ENCODE measurements at regions not wholly inside any gene's neighbourhood (a gene's known extent, or its start where the extent isn't known, plus 50 kb on each side); places are given as distances from the start of the nearest gene placed in this dataset.

DNA sequence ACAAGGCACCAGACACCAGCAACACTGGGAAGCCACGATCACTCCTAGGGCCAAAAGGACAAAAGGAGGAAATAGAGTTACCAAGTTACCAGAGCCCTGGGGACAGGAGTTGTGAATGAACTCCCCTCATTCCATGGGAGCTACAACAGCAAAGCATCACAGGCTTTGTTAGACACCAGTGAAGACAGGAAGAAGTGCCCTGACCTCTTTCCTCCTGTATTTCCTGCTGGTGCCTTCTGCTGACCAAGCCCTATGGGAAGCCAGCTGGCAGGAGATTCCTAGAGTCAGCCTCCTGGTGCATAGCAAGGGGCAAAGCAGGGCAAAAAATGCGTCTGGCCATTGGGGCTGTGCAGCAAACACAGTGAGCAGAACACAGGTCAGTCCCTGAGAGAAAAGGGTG lies 374.7 kb downstream of the ZSWIM6 start:
- Histone ChIP-seq H3K4me1 (ENCODE audit: control insufficient read depth in 1 of 2, insufficient read depth in 1 of 2, low read depth in 1 of 2, low read length in 1 of 2) (no peaks in the 10 kb centered on the region), H3K27me3 (peaks cover 3% of the 10 kb centered on the region), H3K4me3 (ENCODE audit: low read depth in 1 of 2, low read length in 1 of 2) (no peak overlapping the region), H3K36me3 (no peaks in the 10 kb centered on the region), H3K9me3 (no peaks in the 10 kb centered on the region), H3K27ac (no peak overlapping the region)
- TF ChIP-seq, protein P1, sequence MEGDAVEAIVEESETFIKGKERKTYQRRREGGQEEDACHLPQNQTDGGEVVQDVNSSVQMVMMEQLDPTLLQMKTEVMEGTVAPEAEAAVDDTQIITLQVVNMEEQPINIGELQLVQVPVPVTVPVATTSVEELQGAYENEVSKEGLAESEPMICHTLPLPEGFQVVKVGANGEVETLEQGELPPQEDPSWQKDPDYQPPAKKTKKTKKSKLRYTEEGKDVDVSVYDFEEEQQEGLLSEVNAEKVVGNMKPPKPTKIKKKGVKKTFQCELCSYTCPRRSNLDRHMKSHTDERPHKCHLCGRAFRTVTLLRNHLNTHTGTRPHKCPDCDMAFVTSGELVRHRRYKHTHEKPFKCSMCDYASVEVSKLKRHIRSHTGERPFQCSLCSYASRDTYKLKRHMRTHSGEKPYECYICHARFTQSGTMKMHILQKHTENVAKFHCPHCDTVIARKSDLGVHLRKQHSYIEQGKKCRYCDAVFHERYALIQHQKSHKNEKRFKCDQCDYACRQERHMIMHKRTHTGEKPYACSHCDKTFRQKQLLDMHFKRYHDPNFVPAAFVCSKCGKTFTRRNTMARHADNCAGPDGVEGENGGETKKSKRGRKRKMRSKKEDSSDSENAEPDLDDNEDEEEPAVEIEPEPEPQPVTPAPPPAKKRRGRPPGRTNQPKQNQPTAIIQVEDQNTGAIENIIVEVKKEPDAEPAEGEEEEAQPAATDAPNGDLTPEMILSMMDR (IDR thresholded peaks at IDR 0.05) = no peak

DNA sequence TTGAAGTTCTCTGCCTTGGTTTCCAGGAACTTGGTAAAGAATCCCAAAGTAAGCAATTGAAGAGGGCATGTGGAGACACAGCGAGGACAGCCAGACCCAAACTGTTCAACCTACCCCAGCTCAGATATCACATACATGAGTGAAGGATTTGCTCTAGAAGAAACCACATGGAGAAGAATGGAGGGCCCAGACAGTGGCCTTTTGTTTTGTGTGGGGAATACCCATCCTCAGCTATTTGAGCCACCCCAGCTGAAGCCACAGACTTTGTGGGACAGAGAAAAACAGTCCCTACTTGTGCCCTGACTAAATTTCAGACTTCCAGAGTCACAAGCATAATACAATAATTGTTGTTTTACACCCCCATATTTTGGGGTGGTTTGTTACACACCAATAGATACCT lies 387.1 kb downstream of the ZSWIM6 start:
- H3K9me3 ChIP-seq = no peaks in the 10 kb centered on the region
- H3K27ac ChIP-seq = no peak overlapping the region
- no peak overlapping the region for H3K4me3 ChIP-seq (ENCODE audit: low read depth in 1 of 2, low read length in 1 of 2)
- H3K4me1 ChIP-seq (ENCODE audit: control insufficient read depth in 1 of 2, insufficient read depth in 1 of 2, low read depth in 1 of 2, low read length in 1 of 2) = no peaks in the 10 kb centered on the region
- TF ChIP-seq, protein P1 (IDR thresholded peaks at IDR 0.05) = no peak
- no peaks in the 10 kb centered on the region for H3K27me3 ChIP-seq
- H3K36me3 ChIP-seq = no peaks in the 10 kb centered on the region

DNA sequence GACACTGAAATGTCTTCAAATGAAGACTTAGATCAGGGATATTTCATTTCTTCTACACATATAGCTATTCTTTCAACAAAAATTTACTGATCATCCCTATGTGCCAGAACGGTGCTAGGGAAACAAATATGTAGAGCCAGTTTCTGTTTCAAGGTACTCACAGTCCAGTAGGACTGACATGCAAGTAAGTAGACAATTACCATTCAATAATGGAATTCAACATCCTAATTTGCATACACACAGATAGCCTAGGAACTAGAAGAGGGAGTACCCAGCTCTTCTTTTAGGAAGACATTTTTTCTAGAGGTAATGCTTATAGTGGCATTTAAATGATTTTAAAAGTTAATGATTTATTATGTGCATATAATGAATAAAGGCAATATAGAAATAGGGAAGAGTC lies 388.8 kb downstream of the ZSWIM6 start:
- H3K9me3 ChIP-seq = no peaks in the 10 kb centered on the region
- H3K4me1 ChIP-seq (ENCODE audit: control insufficient read depth in 1 of 2, insufficient read depth in 1 of 2, low read depth in 1 of 2, low read length in 1 of 2) = no peaks in the 10 kb centered on the region
- H3K4me3 ChIP-seq (ENCODE audit: low read depth in 1 of 2, low read length in 1 of 2) = no peak overlapping the region
- no peak overlapping the region for H3K27ac ChIP-seq
- TF ChIP-seq, protein P1 (IDR thresholded peaks at IDR 0.05) = no peak
- no peaks in the 10 kb centered on the region for H3K36me3 ChIP-seq
- no peaks in the 10 kb centered on the region for H3K27me3 ChIP-seq

DNA sequence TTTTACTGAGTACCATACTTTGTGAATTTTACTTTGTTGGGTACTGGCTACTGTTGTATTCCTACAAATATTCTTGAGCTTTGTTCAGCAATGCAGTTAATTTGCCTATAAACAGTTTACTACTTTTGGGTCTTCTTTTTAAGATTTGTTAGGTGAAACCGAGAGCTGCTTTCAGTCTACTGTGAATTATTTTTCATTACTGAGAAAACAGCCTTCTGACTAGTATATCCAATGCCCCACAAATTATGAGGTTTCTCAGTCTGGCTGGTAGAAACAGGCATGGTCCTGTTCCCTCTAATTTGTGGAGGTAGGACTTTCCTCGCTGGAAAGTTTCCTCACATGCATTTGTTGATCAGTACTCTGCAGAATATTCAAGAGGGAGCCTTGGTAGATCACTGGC lies 392.0 kb downstream of the ZSWIM6 start:
- Histone ChIP-seq H3K36me3 (no peaks in the 10 kb centered on the region), H3K27me3 (no peaks in the 10 kb centered on the region), H3K4me1 (ENCODE audit: control insufficient read depth in 1 of 2, insufficient read depth in 1 of 2, low read depth in 1 of 2, low read length in 1 of 2) (no peaks in the 10 kb centered on the region), H3K9me3 (no peaks in the 10 kb centered on the region), H3K27ac (no peak overlapping the region), H3K4me3 (ENCODE audit: low read depth in 1 of 2, low read length in 1 of 2) (no peak overlapping the region)
- TF ChIP-seq, protein P1 (IDR thresholded peaks at IDR 0.05) = no peak

DNA sequence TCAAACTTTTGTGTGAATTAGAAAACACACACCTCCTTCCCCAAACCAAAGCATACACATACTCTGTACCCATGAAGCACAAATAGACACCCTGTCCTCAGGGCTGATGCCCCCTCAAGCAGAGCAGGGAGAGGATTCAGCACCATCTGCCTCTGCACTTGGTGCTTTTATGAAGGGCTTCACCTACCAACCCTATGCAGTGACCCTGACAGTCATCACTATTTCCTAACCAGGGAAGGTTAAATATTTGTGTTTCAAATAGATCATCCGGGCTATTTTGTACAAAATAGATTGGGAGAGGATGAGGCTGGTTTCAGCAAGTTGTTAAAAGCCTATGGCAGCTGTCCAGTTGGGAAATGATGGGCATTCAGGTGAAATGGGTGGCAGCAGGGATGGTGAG lies 396.2 kb downstream of the ZSWIM6 start:
- no peak overlapping the region for H3K4me3 ChIP-seq (ENCODE audit: low read depth in 1 of 2, low read length in 1 of 2)
- no peaks in the 10 kb centered on the region for H3K36me3 ChIP-seq
- no peaks in the 10 kb centered on the region for H3K9me3 ChIP-seq
- peaks cover 17% of the 10 kb centered on the region for H3K27me3 ChIP-seq
- TF ChIP-seq, protein P1 (IDR thresholded peaks at IDR 0.05) = no peak
- H3K4me1 ChIP-seq (ENCODE audit: control insufficient read depth in 1 of 2, insufficient read depth in 1 of 2, low read depth in 1 of 2, low read length in 1 of 2) = no peaks in the 10 kb centered on the region
- no peak overlapping the region for H3K27ac ChIP-seq

DNA sequence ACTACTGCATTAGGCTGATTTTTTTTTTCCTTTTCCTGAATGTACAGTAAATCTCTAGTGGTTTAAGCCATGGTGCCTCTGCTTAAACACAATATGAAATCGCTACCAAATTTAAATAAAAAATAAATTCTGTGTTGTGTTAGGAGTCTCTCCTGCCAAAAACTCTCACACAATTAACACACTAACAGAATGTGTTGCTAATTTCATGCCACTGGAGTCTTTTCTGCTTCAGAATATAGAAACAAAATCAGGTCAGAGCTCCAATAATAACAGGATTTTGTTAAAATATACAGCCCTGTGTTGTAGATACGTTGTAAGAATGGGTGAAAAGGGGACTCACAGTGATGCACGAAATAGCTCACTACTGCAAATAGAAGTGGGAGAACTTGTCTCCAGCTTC lies 398.8 kb downstream of the ZSWIM6 start:
- no peak overlapping the region for H3K27ac ChIP-seq
- H3K27me3 ChIP-seq = peaks cover 18% of the 10 kb centered on the region
- H3K9me3 ChIP-seq = no peaks in the 10 kb centered on the region
- TF ChIP-seq, protein P1 (IDR thresholded peaks at IDR 0.05) = no peak
- no peaks in the 10 kb centered on the region for H3K4me1 ChIP-seq (ENCODE audit: control insufficient read depth in 1 of 2, insufficient read depth in 1 of 2, low read depth in 1 of 2, low read length in 1 of 2)
- no peaks in the 10 kb centered on the region for H3K36me3 ChIP-seq
- H3K4me3 ChIP-seq (ENCODE audit: low read depth in 1 of 2, low read length in 1 of 2) = no peak overlapping the region

All from neutrophil (primary cell).